SK-N-SH treated with all-trans-retinoic acid at 6 μM for 48 hours (cell line): ENCODE measurements at regions not wholly inside any gene's neighbourhood (a gene's known extent, or its start where the extent isn't known, plus 50 kb on each side); places are given as distances from the start of the nearest gene placed in this dataset.

Experiments used
- ATAC-seq: fragments of 200-7000 bp; cut with Tn5 transposase; 3 replicates; pipeline ENCODE4 v1.9.1; 2020; ENCODE audit warnings: mild to moderate bottlenecking, moderate library complexity
- ARNTL ChIP-seq: fragments of 450-650 bp; formaldehyde crosslinking; IDR thresholded peaks from 2 replicates; pipeline ENCODE4 v1.5.0; 2020; ENCODE audit warnings: low read depth, mild to moderate bottlenecking, moderate library complexity, borderline replicate concordance
- BACH2 ChIP-seq: fragments of 250-450 bp; sonication (Bioruptor Pico); IDR thresholded peaks from 2 replicates; pipeline ENCODE4 v1.9.0; 2021; ENCODE audit warnings: mild to moderate bottlenecking, borderline replicate concordance
- CREB5 ChIP-seq: fragments of 250-450 bp; sonication (Bioruptor Pico); IDR thresholded peaks from 2 replicates; pipeline ENCODE4 v1.5.1; 2020; ENCODE audit warnings: low read depth, mild to moderate bottlenecking, moderate library complexity
- CSDC2 ChIP-seq: fragments of 250-450 bp; sonication (Bioruptor Pico); IDR thresholded peaks from 2 replicates; pipeline ENCODE4 v1.5.0; 2020; ENCODE audit warnings: mild to moderate bottlenecking, moderate library complexity
- CSRNP3 ChIP-seq: fragments of 250-450 bp; sonication (Bioruptor Pico); IDR thresholded peaks from 2 replicates; pipeline ENCODE4 v1.5.1; 2021; ENCODE audit warnings: mild to moderate bottlenecking, moderate library complexity
- ESRRG ChIP-seq: fragments of 250-450 bp; sonication (Bioruptor Pico); IDR thresholded peaks from 2 replicates; pipeline ENCODE4 v1.6.1; 2021; ENCODE audit warnings: mild to moderate bottlenecking
- GLIS3 ChIP-seq: fragments of 250-450 bp; sonication (Bioruptor Pico); IDR thresholded peaks from 2 replicates; pipeline ENCODE4 v1.5.0; 2020; ENCODE audit warnings: mild to moderate bottlenecking, moderate library complexity
- ISL1 ChIP-seq: fragments of 250-450 bp; sonication (Bioruptor Pico); IDR thresholded peaks from 2 replicates; pipeline ENCODE4 v2.1.2; 2022; ENCODE audit warnings: mild to moderate bottlenecking, moderate library complexity
- OSR1 ChIP-seq: fragments of 250-450 bp; sonication (Bioruptor Pico); IDR thresholded peaks from 2 replicates; pipeline ENCODE4 v1.8.0; 2022; ENCODE audit warnings: moderate library complexity, mild to moderate bottlenecking, inconsistent platforms
- PATZ1 ChIP-seq: fragments of 250-450 bp; sonication (Bioruptor Pico); IDR thresholded peaks from 2 replicates; pipeline ENCODE4 v1.8.0; 2020; ENCODE audit warnings: mild to moderate bottlenecking, moderate library complexity, borderline replicate concordance
- POU6F1 ChIP-seq: fragments of 250-450 bp; sonication (Bioruptor Pico); IDR thresholded peaks from 2 replicates; pipeline ENCODE4 v1.8.0; 2021; ENCODE audit warnings: low read depth, mild to moderate bottlenecking, moderate library complexity, borderline replicate concordance
- PPARA ChIP-seq: fragments of 250-450 bp; sonication (Bioruptor Pico); IDR thresholded peaks from 2 replicates; pipeline ENCODE4 v1.5.0; 2020; ENCODE audit warnings: mild to moderate bottlenecking, borderline replicate concordance
- RARB ChIP-seq: fragments of 250-450 bp; sonication (Bioruptor Pico); IDR thresholded peaks from 2 replicates; pipeline ENCODE4 v1.8.0; 2021; ENCODE audit warnings: mild to moderate bottlenecking, moderate library complexity
- SNAI2 ChIP-seq: fragments of 250-450 bp; sonication (Bioruptor Pico); IDR thresholded peaks from 2 replicates; pipeline ENCODE4 v1.5.0; 2020; ENCODE audit warnings: mild to moderate bottlenecking, moderate library complexity
- TCF4 ChIP-seq: fragments of 250-450 bp; sonication (Bioruptor Pico); IDR thresholded peaks from 2 replicates; pipeline ENCODE4 v1.8.0; 2021; ENCODE audit warnings: mild to moderate bottlenecking, moderate library complexity, borderline replicate concordance
- TOX ChIP-seq: fragments of 250-450 bp; sonication (Bioruptor Pico); IDR thresholded peaks from 2 replicates; pipeline ENCODE4 v1.8.0; 2021; ENCODE audit warnings: mild to moderate bottlenecking, moderate library complexity, borderline replicate concordance
- TSHZ2 ChIP-seq: fragments of 250-450 bp; sonication (Bioruptor Pico); IDR thresholded peaks from 2 replicates; pipeline ENCODE4 v1.5.0; 2020; ENCODE audit warnings: mild to moderate bottlenecking, moderate library complexity
- ZC3H10 ChIP-seq: fragments of 250-450 bp; sonication (Bioruptor Pico); IDR thresholded peaks from 2 replicates; pipeline ENCODE4 v1.5.1; 2021; ENCODE audit warnings: mild to moderate bottlenecking, moderate library complexity
- ZFP3 ChIP-seq: fragments of 250-450 bp; sonication (Bioruptor Pico); IDR thresholded peaks from 2 replicates; pipeline ENCODE4 v1.5.0; 2020; ENCODE audit warnings: mild to moderate bottlenecking, moderate library complexity
- ZFP30 ChIP-seq: fragments of 450-650 bp; formaldehyde crosslinking; IDR thresholded peaks from 2 replicates; pipeline ENCODE4 v1.5.0; 2022; ENCODE audit warnings: mild to moderate bottlenecking, moderate library complexity
- ZNF565 ChIP-seq: fragments of 450-650 bp; formaldehyde crosslinking; conservative IDR thresholded peaks from 2 replicates; pipeline ENCODE4 v1.5.0; 2020; ENCODE audit warnings: low read depth, mild to moderate bottlenecking, moderate library complexity
- ZNF70 ChIP-seq: fragments of 450-650 bp; formaldehyde crosslinking; IDR thresholded peaks from 2 replicates; pipeline ENCODE4 v1.5.0; 2020; ENCODE audit warnings: mild to moderate bottlenecking, moderate library complexity
- ZNF8 ChIP-seq: fragments of 450-650 bp; formaldehyde crosslinking; IDR thresholded peaks from 2 replicates; pipeline ENCODE4 v1.5.0; 2020; ENCODE audit warnings: mild to moderate bottlenecking, moderate library complexity

GRCh38 chr3:194083637-194084224, 52.2 kb upstream of the HES1 start:
- TF ChIP-seq TCF4 (CRISPR knock-in tag), result no peak
- TF ChIP-seq TOX, result no peak
- no peak for TF ChIP-seq ISL1 (CRISPR knock-in tag)
- TF ChIP-seq POU6F1 (CRISPR knock-in tag), result no peak
- no peak for TF ChIP-seq ZFP30
- no peak for TF ChIP-seq BACH2 (CRISPR knock-in tag)
- TF ChIP-seq ZNF70, result no peak
- no peak for TF ChIP-seq GLIS3 (CRISPR knock-in tag)
- TF ChIP-seq CREB5 (CRISPR knock-in tag), result no peak
- TF ChIP-seq OSR1 (CRISPR knock-in tag), result no peak
- no peak for TF ChIP-seq CSDC2 (CRISPR knock-in tag)
- ATAC-seq, result no peak

GRCh38 chr3:194084284-194084683, 51.7 kb upstream of the HES1 start:
- TF ChIP-seq ZNF565 (CRISPR knock-in tag) (no peak), ZFP30 (no peak), CREB5 (CRISPR knock-in tag) (no peak), TOX (no peak), PPARA (CRISPR knock-in tag) (no peak), ISL1 (CRISPR knock-in tag) (no peak), TCF4 (CRISPR knock-in tag) (no peak), BACH2 (CRISPR knock-in tag) (no peak), ESRRG (CRISPR knock-in tag) (no peak), ZNF8 (CRISPR knock-in tag) (no peak), TSHZ2 (CRISPR knock-in tag) (no peak), RARB (CRISPR knock-in tag) (no peak), SNAI2 (CRISPR knock-in tag) (no peak), ARNTL (CRISPR knock-in tag) (no peak), GLIS3 (CRISPR knock-in tag) (no peak), ZC3H10 (no peak), CSDC2 (CRISPR knock-in tag) (no peak), CSRNP3 (no peak), ZFP3 (CRISPR knock-in tag) (no peak), PATZ1 (CRISPR knock-in tag) (no peak)
- no peak for ATAC-seq
